ENCODE measurements at regions not wholly inside any gene's neighbourhood (a gene's known extent, or its start where the extent isn't known, plus 50 kb on each side); places are given as distances from the start of the nearest gene placed in this dataset.
"Not testable (repeated sequence)": the region's sequence is repeated elsewhere in the genome, so short reads cannot be mapped to it uniquely, and the experiment has no call there.

- no peak for DNase-seq
- H3K36me3 Mint-ChIP-seq: no peaks in the 10 kb centered on the region
- H3K36me3 ChIP-seq (ENCODE audit: insufficient read depth, low read length): no peaks in the 10 kb centered on the region
- POLR2A ChIA-PET (ENCODE audit: partially characterized antibody): no interaction called here
- H3K4me1 ChIP-seq (ENCODE audit: insufficient read depth, low read length): no peaks in the 10 kb centered on the region
- no peak overlapping the region for H3K27ac Mint-ChIP-seq
- intact Hi-C loops (cut with micrococcal nuclease): no loop called here
- no peak overlapping the region for H3K4me3 ChIP-seq (ENCODE audit: low read length in 2 of 2)
- no peak overlapping the region for H3K27ac ChIP-seq (ENCODE audit: low read depth, low read length)
- no peaks in the 10 kb centered on the region for H3K27me3 Mint-ChIP-seq
- no peak overlapping the region for H3K4me3 Mint-ChIP-seq
- H3K9me3 Mint-ChIP-seq: peaks cover 0 to 15% (median 5%) of the 10 kb centered on the region in 8 donors
- no peaks in the 10 kb centered on the region for H3K27me3 ChIP-seq (ENCODE audit: insufficient read depth, low read length)
- no peaks in the 10 kb centered on the region for H3K4me1 Mint-ChIP-seq
- CTCF ChIA-PET (ENCODE audit: partially characterized antibody): no interaction called here
- no peaks in the 10 kb centered on the region for H3K9me3 ChIP-seq (ENCODE audit: control insufficient read depth in 1 of 2, low read length in 2 of 2)
Measured at GRCh38 chr12:85425926-85426325, 145.9 kb downstream of the ALX1 start.

GRCh38 chr12:85433148-85433547, 153.1 kb downstream of the ALX1 start:
- H3K27me3 Mint-ChIP-seq; H3K27ac ChIP-seq (ENCODE audit: low read depth, low read length); H3K4me3 ChIP-seq (ENCODE audit: low read length in 2 of 2); CTCF ChIA-PET (ENCODE audit: partially characterized antibody); H3K27ac Mint-ChIP-seq; H3K36me3 Mint-ChIP-seq; POLR2A ChIA-PET (ENCODE audit: partially characterized antibody); H3K36me3 ChIP-seq (ENCODE audit: insufficient read depth, low read length); H3K4me1 ChIP-seq (ENCODE audit: insufficient read depth, low read length); H3K4me3 Mint-ChIP-seq; H3K9me3 ChIP-seq (ENCODE audit: control insufficient read depth in 1 of 2, low read length in 2 of 2); H3K4me1 Mint-ChIP-seq; DNase-seq; intact Hi-C loops (cut with micrococcal nuclease); H3K27me3 ChIP-seq (ENCODE audit: insufficient read depth, low read length): not testable (repeated sequence)
- H3K9me3 Mint-ChIP-seq: peaks cover 0 to 10% (median 4%) of the 10 kb centered on the region in 8 donors

GRCh38 chr12:85440271-85440670, 160.3 kb downstream of the ALX1 start:
- CTCF ChIA-PET (ENCODE audit: partially characterized antibody): no interaction called here
- POLR2A ChIA-PET (ENCODE audit: partially characterized antibody): no interaction called here
- no peaks in the 10 kb centered on the region for H3K36me3 Mint-ChIP-seq

GRCh38 chr12:85441025-85441424, 161.0 kb downstream of the ALX1 start:
- Mint-ChIP-seq H3K4me3 (no peak overlapping the region), H3K4me1 (no peaks in the 10 kb centered on the region), H3K27ac (no peak overlapping the region), H3K27me3 (no peaks in the 10 kb centered on the region), H3K36me3 (no peaks in the 10 kb centered on the region), H3K9me3 (peaks cover 0 to 7% (median 3%) of the 10 kb centered on the region in 8 donors)
- ChIA-PET POLR2A (ENCODE audit: partially characterized antibody) (no interaction called here), CTCF (ENCODE audit: partially characterized antibody) (no interaction called here)
- Histone ChIP-seq H3K4me3 (ENCODE audit: low read length in 2 of 2) (no peak overlapping the region), H3K9me3 (ENCODE audit: control insufficient read depth in 1 of 2, low read length in 2 of 2) (no peaks in the 10 kb centered on the region), H3K27me3 (ENCODE audit: insufficient read depth, low read length) (no peaks in the 10 kb centered on the region), H3K4me1 (ENCODE audit: insufficient read depth, low read length) (no peaks in the 10 kb centered on the region), H3K36me3 (ENCODE audit: insufficient read depth, low read length) (no peaks in the 10 kb centered on the region), H3K27ac (ENCODE audit: low read depth, low read length) (no peak overlapping the region)
- intact Hi-C loops (cut with micrococcal nuclease): no loop called here
- DNase-seq: no peak

More at GRCh38 chr12:85440271-85440670, 160.3 kb downstream of the ALX1 start:
- H3K4me3 ChIP-seq (ENCODE audit: low read length in 2 of 2): no peak overlapping the region
- H3K36me3 ChIP-seq (ENCODE audit: insufficient read depth, low read length): no peaks in the 10 kb centered on the region
- H3K27ac ChIP-seq (ENCODE audit: low read depth, low read length): no peak overlapping the region
- no peaks in the 10 kb centered on the region for H3K9me3 ChIP-seq (ENCODE audit: control insufficient read depth in 1 of 2, low read length in 2 of 2)
- Mint-ChIP-seq H3K9me3 (peaks cover 0 to 7% (median 3%) of the 10 kb centered on the region in 8 donors), H3K27me3 (no peaks in the 10 kb centered on the region), H3K4me1 (no peaks in the 10 kb centered on the region), H3K4me3 (no peak overlapping the region), H3K27ac (no peak overlapping the region)
- no peaks in the 10 kb centered on the region for H3K4me1 ChIP-seq (ENCODE audit: insufficient read depth, low read length)
- H3K27me3 ChIP-seq (ENCODE audit: insufficient read depth, low read length): no peaks in the 10 kb centered on the region
- DNase-seq: no peak
- intact Hi-C loops (cut with micrococcal nuclease): no loop called here

GRCh38 chr12:85441741-85442140, 161.7 kb downstream of the ALX1 start:
- Histone ChIP-seq H3K36me3 (ENCODE audit: insufficient read depth, low read length) (no peaks in the 10 kb centered on the region), H3K27me3 (ENCODE audit: insufficient read depth, low read length) (no peaks in the 10 kb centered on the region), H3K27ac (ENCODE audit: low read depth, low read length) (no peak overlapping the region), H3K4me1 (ENCODE audit: insufficient read depth, low read length) (no peaks in the 10 kb centered on the region), H3K9me3 (ENCODE audit: control insufficient read depth in 1 of 2, low read length in 2 of 2) (no peaks in the 10 kb centered on the region), H3K4me3 (ENCODE audit: low read length in 2 of 2) (no peak overlapping the region)
- no peaks in the 10 kb centered on the region for H3K4me1 Mint-ChIP-seq
- H3K27me3 Mint-ChIP-seq: no peaks in the 10 kb centered on the region
- H3K4me3 Mint-ChIP-seq: no peak overlapping the region
- POLR2A ChIA-PET (ENCODE audit: partially characterized antibody): no interaction called here
- peaks cover 0 to 7% (median 4%) of the 10 kb centered on the region in 8 donors for H3K9me3 Mint-ChIP-seq
- intact Hi-C loops (cut with micrococcal nuclease): no loop called here
- CTCF ChIA-PET (ENCODE audit: partially characterized antibody): no interaction called here
- H3K27ac Mint-ChIP-seq: no peak overlapping the region
- no peak for DNase-seq
- H3K36me3 Mint-ChIP-seq: no peaks in the 10 kb centered on the region

- no peak overlapping the region for H3K27ac Mint-ChIP-seq
Measured at GRCh38 chr12:85445060-85445938, 165.3 kb downstream of the ALX1 start.

GRCh38 chr12:85448031-85448430, 168.0 kb downstream of the ALX1 start:
- no peak overlapping the region for H3K27ac ChIP-seq (ENCODE audit: low read depth, low read length)
- H3K36me3 ChIP-seq (ENCODE audit: insufficient read depth, low read length): no peaks in the 10 kb centered on the region
- H3K4me3 Mint-ChIP-seq: no peak overlapping the region
- H3K4me3 ChIP-seq (ENCODE audit: low read length in 2 of 2): no peak overlapping the region
- CTCF ChIA-PET (ENCODE audit: partially characterized antibody): no interaction called here
- H3K4me1 Mint-ChIP-seq: no peaks in the 10 kb centered on the region
- no peak for DNase-seq
- H3K4me1 ChIP-seq (ENCODE audit: insufficient read depth, low read length): no peaks in the 10 kb centered on the region
- intact Hi-C loops (cut with micrococcal nuclease): no loop called here
- POLR2A ChIA-PET (ENCODE audit: partially characterized antibody): no interaction called here
- no peaks in the 10 kb centered on the region for H3K27me3 Mint-ChIP-seq
- peaks cover 0 to 9% (median 0%) of the 10 kb centered on the region in 8 donors for H3K9me3 Mint-ChIP-seq
- no peaks in the 10 kb centered on the region for H3K36me3 Mint-ChIP-seq
- H3K27me3 ChIP-seq (ENCODE audit: insufficient read depth, low read length): no peaks in the 10 kb centered on the region
- H3K9me3 ChIP-seq (ENCODE audit: control insufficient read depth in 1 of 2, low read length in 2 of 2): no peaks in the 10 kb centered on the region
- no peak overlapping the region for H3K27ac Mint-ChIP-seq

More at GRCh38 chr12:85445060-85445938, 165.3 kb downstream of the ALX1 start:
- ChIA-PET CTCF (ENCODE audit: partially characterized antibody) (no interaction called here), POLR2A (ENCODE audit: partially characterized antibody) (no interaction called here)
- Mint-ChIP-seq H3K9me3 (peaks cover 0 to 9% (median under 1%) of the 10 kb centered on the region in 8 donors), H3K36me3 (no peaks in the 10 kb centered on the region), H3K4me1 (no peaks in the 10 kb centered on the region), H3K4me3 (no peak overlapping the region), H3K27me3 (no peaks in the 10 kb centered on the region)
- Histone ChIP-seq H3K27me3 (ENCODE audit: insufficient read depth, low read length) (no peaks in the 10 kb centered on the region), H3K4me3 (ENCODE audit: low read length in 2 of 2) (no peak overlapping the region), H3K4me1 (ENCODE audit: insufficient read depth, low read length) (no peaks in the 10 kb centered on the region), H3K27ac (ENCODE audit: low read depth, low read length) (no peak overlapping the region), H3K9me3 (ENCODE audit: control insufficient read depth in 1 of 2, low read length in 2 of 2) (no peaks in the 10 kb centered on the region), H3K36me3 (ENCODE audit: insufficient read depth, low read length) (no peaks in the 10 kb centered on the region)
- intact Hi-C loops (cut with micrococcal nuclease): no loop called here
- DNase-seq: no peak
